Lower leg skin (tissue), 3 donors: ENCODE measurements at regions not wholly inside any gene's neighbourhood (a gene's known extent, or its start where the extent isn't known, plus 50 kb on each side); places are given as distances from the start of the nearest gene placed in this dataset.

Source experiments
- POLR2A ChIP-seq, 2 donors: fragments of 450-650 bp; IDR thresholded peaks; one replicate each; pipeline ENCODE4 v1.6.1; 2016 to 2017; ENCODE audit warnings: antibody characterized with exemption in 2 of 2, mild to moderate bottlenecking in 1 of 2, moderate library complexity in 1 of 2
- TF ChIP-seq, protein P1 (sequence below), 3 donors: fragments of 450-650 bp; IDR thresholded peaks; one replicate each; pipeline ENCODE4 v1.5.1; 2016; ENCODE audit warnings: antibody characterized with exemption in 3 of 3, mild to moderate bottlenecking in 3 of 3, moderate library complexity in 2 of 3

DNA sequence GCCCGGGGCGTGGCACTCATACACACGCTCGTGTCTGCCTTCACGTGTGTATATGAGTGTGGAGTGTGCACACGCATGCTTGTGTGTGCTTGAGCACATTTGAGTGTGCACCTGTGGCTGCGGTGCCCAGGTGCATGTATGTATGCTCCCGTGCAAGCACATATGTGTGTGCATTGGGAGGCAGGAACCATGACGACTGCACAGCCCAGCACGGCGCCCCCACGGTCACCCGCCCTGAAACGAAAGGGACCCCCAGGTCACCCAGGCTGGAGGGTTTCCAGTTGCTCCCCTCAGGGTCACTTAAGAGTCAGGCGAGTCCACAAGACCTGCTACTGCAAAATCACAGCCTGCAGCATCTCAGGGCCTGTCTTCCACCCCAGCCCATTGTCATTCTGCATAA, 94.7 kb downstream of the YTHDF1 start:
- TF ChIP-seq, protein P1, sequence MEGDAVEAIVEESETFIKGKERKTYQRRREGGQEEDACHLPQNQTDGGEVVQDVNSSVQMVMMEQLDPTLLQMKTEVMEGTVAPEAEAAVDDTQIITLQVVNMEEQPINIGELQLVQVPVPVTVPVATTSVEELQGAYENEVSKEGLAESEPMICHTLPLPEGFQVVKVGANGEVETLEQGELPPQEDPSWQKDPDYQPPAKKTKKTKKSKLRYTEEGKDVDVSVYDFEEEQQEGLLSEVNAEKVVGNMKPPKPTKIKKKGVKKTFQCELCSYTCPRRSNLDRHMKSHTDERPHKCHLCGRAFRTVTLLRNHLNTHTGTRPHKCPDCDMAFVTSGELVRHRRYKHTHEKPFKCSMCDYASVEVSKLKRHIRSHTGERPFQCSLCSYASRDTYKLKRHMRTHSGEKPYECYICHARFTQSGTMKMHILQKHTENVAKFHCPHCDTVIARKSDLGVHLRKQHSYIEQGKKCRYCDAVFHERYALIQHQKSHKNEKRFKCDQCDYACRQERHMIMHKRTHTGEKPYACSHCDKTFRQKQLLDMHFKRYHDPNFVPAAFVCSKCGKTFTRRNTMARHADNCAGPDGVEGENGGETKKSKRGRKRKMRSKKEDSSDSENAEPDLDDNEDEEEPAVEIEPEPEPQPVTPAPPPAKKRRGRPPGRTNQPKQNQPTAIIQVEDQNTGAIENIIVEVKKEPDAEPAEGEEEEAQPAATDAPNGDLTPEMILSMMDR (IDR thresholded peaks at IDR 0.05) = no peak
- no peak for TF ChIP-seq POLR2A (IDR thresholded peaks at IDR 0.05)
